ENCODE measurements at regions not wholly inside any gene's neighbourhood (a gene's known extent, or its start where the extent isn't known, plus 50 kb on each side); places are given as distances from the start of the nearest gene placed in this dataset.
"Not testable (repeated sequence)": the region's sequence is repeated elsewhere in the genome, so short reads cannot be mapped to it uniquely, and the experiment has no call there.

DNA sequence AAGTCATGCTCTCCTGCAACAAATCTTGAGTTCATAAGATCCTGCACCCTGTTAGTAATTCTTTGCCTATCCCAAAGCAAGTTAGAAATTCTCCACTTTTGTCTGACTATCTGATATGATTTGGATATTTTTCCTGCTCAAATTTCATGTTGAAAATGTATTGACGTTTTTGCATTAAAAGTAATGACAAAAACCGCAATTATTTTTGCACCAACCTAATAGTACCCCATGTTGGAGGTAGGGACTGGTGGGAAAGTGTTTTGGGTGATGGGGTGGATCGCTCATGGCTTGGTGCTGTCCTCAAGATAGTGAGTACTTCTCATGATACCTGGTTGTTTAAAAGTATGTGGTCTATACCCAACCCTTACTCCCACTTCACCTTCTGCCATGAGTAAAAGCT is 713.4 kb downstream of the CDH18 start:
- no peak for DNase-seq
- Histone ChIP-seq H3K4me3 (ENCODE audit: low read length) (no peak overlapping the region), H3K36me3 (ENCODE audit: control insufficient read depth, insufficient read depth, low read length) (no peaks in the 10 kb centered on the region), H3K4me1 (ENCODE audit: control insufficient read depth, insufficient read depth, low read length) (no peaks in the 10 kb centered on the region), H3K9me3 (ENCODE audit: control insufficient read depth, low read depth, low read length) (no peaks in the 10 kb centered on the region), H3K27ac (ENCODE audit: low read length) (no peak overlapping the region), H3K27me3 (ENCODE audit: control insufficient read depth, insufficient read depth, low read length) (no peaks in the 10 kb centered on the region)
- no CpG with 5 or more reads among the region's 3 CpGs for WGBS (ENCODE audit: insufficient coverage, low lambda C conversion rate)

DNA sequence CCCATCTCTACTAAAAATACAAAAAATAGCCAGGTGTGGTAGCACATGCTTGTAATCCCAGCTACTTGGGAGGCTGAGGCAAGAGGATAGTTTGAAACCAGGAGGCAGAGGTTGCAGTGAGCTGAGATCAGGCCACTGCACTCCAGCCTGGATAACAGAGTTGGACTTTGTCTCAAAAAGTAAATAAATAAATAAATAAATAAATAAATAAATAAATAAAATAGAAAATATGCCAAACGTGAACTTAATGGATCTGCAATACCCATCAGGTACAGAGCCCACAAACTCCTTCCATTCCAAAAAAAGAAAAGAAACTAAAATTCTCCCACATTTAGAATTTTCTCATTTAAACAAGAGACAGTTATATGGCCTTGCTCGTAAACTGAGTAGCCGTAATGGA is 702.7 kb downstream of the CDH18 start:
- Histone ChIP-seq H3K27ac (ENCODE audit: low read length) (no peak overlapping the region), H3K4me1 (ENCODE audit: control insufficient read depth, insufficient read depth, low read length) (no peaks in the 10 kb centered on the region), H3K27me3 (ENCODE audit: control insufficient read depth, insufficient read depth, low read length) (no peaks in the 10 kb centered on the region), H3K4me3 (ENCODE audit: low read length) (no peak overlapping the region), H3K36me3 (ENCODE audit: control insufficient read depth, insufficient read depth, low read length) (no peaks in the 10 kb centered on the region), H3K9me3 (ENCODE audit: control insufficient read depth, low read depth, low read length) (peaks cover 14% of the 10 kb centered on the region)
- DNase-seq: no peak
- WGBS (ENCODE audit: insufficient coverage, low lambda C conversion rate): 95% methylated on average over 3 of the region's 3 CpGs

DNA sequence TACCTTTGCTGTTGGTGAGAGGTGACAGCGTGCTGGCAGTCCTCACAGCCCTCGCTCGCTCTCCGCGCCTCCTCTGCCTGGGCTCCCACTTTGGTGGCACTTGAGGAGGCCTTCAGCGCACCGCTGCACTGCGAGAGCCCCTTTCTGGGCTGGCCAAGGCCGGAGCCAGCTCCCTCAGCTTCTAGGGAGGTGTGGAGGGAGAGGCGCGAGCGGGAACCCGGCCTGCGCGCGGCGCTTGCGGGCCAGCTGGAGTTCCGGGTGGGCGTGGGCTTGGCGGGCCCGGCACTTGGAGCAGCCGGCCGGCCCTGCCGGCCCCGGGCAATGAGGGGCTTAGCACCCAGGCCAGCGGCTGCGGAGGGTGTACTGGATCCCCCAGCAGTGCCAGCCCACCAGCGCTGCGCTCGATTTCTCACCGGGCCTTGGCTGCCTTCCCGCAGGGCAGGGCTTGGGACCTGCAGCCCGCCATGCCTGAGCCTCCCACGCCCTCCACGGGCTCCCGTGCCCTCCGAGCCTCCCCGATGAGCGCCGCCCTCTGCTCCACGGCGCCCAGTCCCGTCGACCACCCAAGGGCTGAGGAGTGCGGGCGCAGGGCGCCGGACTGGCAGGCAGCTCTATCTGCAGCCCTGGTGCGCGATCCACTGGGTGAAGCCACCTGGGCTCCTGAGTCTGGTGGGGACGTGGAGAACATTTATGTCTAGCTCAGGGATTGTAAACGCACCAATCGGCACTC is 700.3 kb downstream of the CDH18 start:
- peaks cover 14% of the 10 kb centered on the region for H3K9me3 ChIP-seq (ENCODE audit: control insufficient read depth, low read depth, low read length)
- not testable (repeated sequence) for H3K4me1 ChIP-seq (ENCODE audit: control insufficient read depth, insufficient read depth, low read length); H3K4me3 ChIP-seq (ENCODE audit: low read length); H3K27me3 ChIP-seq (ENCODE audit: control insufficient read depth, insufficient read depth, low read length); DNase-seq; H3K27ac ChIP-seq (ENCODE audit: low read length); H3K36me3 ChIP-seq (ENCODE audit: control insufficient read depth, insufficient read depth, low read length)
- no CpG with 5 or more reads among the region's 54 CpGs for WGBS (ENCODE audit: insufficient coverage, low lambda C conversion rate)

- H3K4me3 ChIP-seq (ENCODE audit: low read length); H3K27me3 ChIP-seq (ENCODE audit: control insufficient read depth, insufficient read depth, low read length); H3K4me1 ChIP-seq (ENCODE audit: control insufficient read depth, insufficient read depth, low read length); H3K36me3 ChIP-seq (ENCODE audit: control insufficient read depth, insufficient read depth, low read length); DNase-seq; H3K27ac ChIP-seq (ENCODE audit: low read length): not testable (repeated sequence)
- WGBS (ENCODE audit: insufficient coverage, low lambda C conversion rate): no CpG with 5 or more reads among the region's 8 CpGs
- H3K9me3 ChIP-seq (ENCODE audit: control insufficient read depth, low read depth, low read length): peaks cover 14% of the 10 kb centered on the region
These were observed 699.7 kb downstream of the CDH18 start for GRCh38 chr5:19288311-19288710.

- H3K9me3 ChIP-seq (ENCODE audit: control insufficient read depth, low read depth, low read length): no peaks in the 10 kb centered on the region
- WGBS (ENCODE audit: insufficient coverage, low lambda C conversion rate): 50% methylated on average over 1 of the region's 2 CpGs
- no peaks in the 10 kb centered on the region for H3K4me1 ChIP-seq (ENCODE audit: control insufficient read depth, insufficient read depth, low read length)
- no peak overlapping the region for H3K4me3 ChIP-seq (ENCODE audit: low read length)
- H3K27me3 ChIP-seq (ENCODE audit: control insufficient read depth, insufficient read depth, low read length): no peaks in the 10 kb centered on the region
- DNase-seq: no peak
- no peak overlapping the region for H3K27ac ChIP-seq (ENCODE audit: low read length)
- no peaks in the 10 kb centered on the region for H3K36me3 ChIP-seq (ENCODE audit: control insufficient read depth, insufficient read depth, low read length)
These were observed 690.1 kb downstream of the CDH18 start for GRCh38 chr5:19297934-19298333.

- no peak overlapping the region for H3K4me3 ChIP-seq (ENCODE audit: low read length)
- WGBS (ENCODE audit: insufficient coverage, low lambda C conversion rate): no CpG with 5 or more reads among the region's 1 CpG
These were observed 686.7 kb downstream of the CDH18 start for GRCh38 chr5:19301271-19301670.

GRCh38 chr5:19314840-19315239 is 673.2 kb downstream of the CDH18 start:
- DNase-seq: no peak
- no CpG with 5 or more reads among the region's 1 CpG for WGBS (ENCODE audit: insufficient coverage, low lambda C conversion rate)
- H3K9me3 ChIP-seq (ENCODE audit: control insufficient read depth, low read depth, low read length): no peaks in the 10 kb centered on the region
- no peaks in the 10 kb centered on the region for H3K27me3 ChIP-seq (ENCODE audit: control insufficient read depth, insufficient read depth, low read length)
- no peak overlapping the region for H3K4me3 ChIP-seq (ENCODE audit: low read length)
- no peaks in the 10 kb centered on the region for H3K4me1 ChIP-seq (ENCODE audit: control insufficient read depth, insufficient read depth, low read length)
- H3K27ac ChIP-seq (ENCODE audit: low read length): no peak overlapping the region
- no peaks in the 10 kb centered on the region for H3K36me3 ChIP-seq (ENCODE audit: control insufficient read depth, insufficient read depth, low read length)

More at GRCh38 chr5:19301271-19301670, 686.7 kb downstream of the CDH18 start:
- no peak for DNase-seq
- H3K27me3 ChIP-seq (ENCODE audit: control insufficient read depth, insufficient read depth, low read length): no peaks in the 10 kb centered on the region
- H3K27ac ChIP-seq (ENCODE audit: low read length): no peak overlapping the region
- H3K36me3 ChIP-seq (ENCODE audit: control insufficient read depth, insufficient read depth, low read length): no peaks in the 10 kb centered on the region
- H3K9me3 ChIP-seq (ENCODE audit: control insufficient read depth, low read depth, low read length): no peaks in the 10 kb centered on the region
- H3K4me1 ChIP-seq (ENCODE audit: control insufficient read depth, insufficient read depth, low read length): no peaks in the 10 kb centered on the region

- no peak for DNase-seq
- H3K36me3 ChIP-seq (ENCODE audit: control insufficient read depth, insufficient read depth, low read length): no peaks in the 10 kb centered on the region
- no peak overlapping the region for H3K4me3 ChIP-seq (ENCODE audit: low read length)
- H3K27ac ChIP-seq (ENCODE audit: low read length): no peak overlapping the region
- WGBS (ENCODE audit: insufficient coverage, low lambda C conversion rate): no CpG with 5 or more reads among the region's 1 CpG
- H3K4me1 ChIP-seq (ENCODE audit: control insufficient read depth, insufficient read depth, low read length): no peaks in the 10 kb centered on the region
- no peaks in the 10 kb centered on the region for H3K9me3 ChIP-seq (ENCODE audit: control insufficient read depth, low read depth, low read length)
- H3K27me3 ChIP-seq (ENCODE audit: control insufficient read depth, insufficient read depth, low read length): no peaks in the 10 kb centered on the region
These were observed 668.7 kb downstream of the CDH18 start for GRCh38 chr5:19319252-19319651.

DNA sequence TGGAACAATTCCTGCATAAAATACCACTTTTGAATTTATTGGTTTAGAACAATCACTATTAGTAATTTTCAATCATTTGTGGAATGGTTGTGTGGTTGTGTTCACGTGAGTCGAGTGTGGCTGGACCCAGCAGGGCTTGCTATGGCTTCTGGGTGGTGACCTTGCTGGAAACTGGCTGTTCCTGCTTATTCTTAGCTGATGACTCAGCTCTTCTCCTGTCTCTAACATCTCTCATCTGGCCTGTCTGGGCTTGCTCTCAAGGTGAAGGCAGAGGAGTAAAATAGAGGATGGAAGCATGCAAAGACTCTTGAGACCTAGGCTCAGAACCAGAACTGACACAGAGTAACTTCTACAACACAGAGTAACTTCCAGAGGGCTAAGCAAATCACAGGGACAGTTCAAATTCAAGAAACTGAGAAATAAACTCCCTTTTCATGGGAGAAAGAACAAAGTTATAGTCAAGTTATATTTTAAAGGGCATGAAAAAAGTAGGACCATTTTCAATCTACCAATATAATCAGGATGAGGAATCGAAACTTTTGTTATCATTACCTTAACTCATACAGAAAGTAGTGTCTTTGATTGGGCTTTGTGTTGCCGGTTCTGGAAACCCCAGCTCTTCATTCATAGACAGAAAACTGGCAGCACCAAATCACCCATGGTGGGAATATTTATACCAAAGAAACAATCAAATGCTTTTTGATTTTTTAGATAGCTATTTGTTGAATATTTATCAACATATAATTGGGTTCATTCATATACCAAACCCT is 665.1 kb downstream of the CDH18 start:
- H3K4me3 ChIP-seq (ENCODE audit: low read length): no peak overlapping the region
- WGBS (ENCODE audit: insufficient coverage, low lambda C conversion rate): no CpG with 5 or more reads among the region's 4 CpGs
- no peaks in the 10 kb centered on the region for H3K4me1 ChIP-seq (ENCODE audit: control insufficient read depth, insufficient read depth, low read length)
- H3K36me3 ChIP-seq (ENCODE audit: control insufficient read depth, insufficient read depth, low read length): no peaks in the 10 kb centered on the region
- H3K27ac ChIP-seq (ENCODE audit: low read length): no peak overlapping the region
- no peak for DNase-seq
- no peaks in the 10 kb centered on the region for H3K9me3 ChIP-seq (ENCODE audit: control insufficient read depth, low read depth, low read length)
- no peaks in the 10 kb centered on the region for H3K27me3 ChIP-seq (ENCODE audit: control insufficient read depth, insufficient read depth, low read length)

- no peaks in the 10 kb centered on the region for H3K36me3 ChIP-seq (ENCODE audit: control insufficient read depth, insufficient read depth, low read length)
- H3K9me3 ChIP-seq (ENCODE audit: control insufficient read depth, low read depth, low read length): peaks cover 2% of the 10 kb centered on the region
- 60% methylated on average over 1 of the region's 6 CpGs for WGBS (ENCODE audit: insufficient coverage, low lambda C conversion rate)
These were observed 653.7 kb downstream of the CDH18 start for GRCh38 chr5:19334278-19334677.

More at GRCh38 chr5:19334278-19334677, 653.7 kb downstream of the CDH18 start:
- H3K4me1 ChIP-seq (ENCODE audit: control insufficient read depth, insufficient read depth, low read length): no peaks in the 10 kb centered on the region
- no peak for DNase-seq
- no peak overlapping the region for H3K27ac ChIP-seq (ENCODE audit: low read length)
- H3K27me3 ChIP-seq (ENCODE audit: control insufficient read depth, insufficient read depth, low read length): no peaks in the 10 kb centered on the region
- H3K4me3 ChIP-seq (ENCODE audit: low read length): no peak overlapping the region
